ENCODE measurements at regions not wholly inside any gene's neighbourhood (a gene's known extent, or its start where the extent isn't known, plus 50 kb on each side); places are given as distances from the start of the nearest gene placed in this dataset.

GRCh38 chr5:109943701-109944235 is 254.0 kb downstream of the MAN2A1 start:
- ATAC-seq = no peak
- no peak for DNase-seq (ENCODE audit: low spot score)
- intact Hi-C loops (cut with DNase I) = no loop called here

DNA sequence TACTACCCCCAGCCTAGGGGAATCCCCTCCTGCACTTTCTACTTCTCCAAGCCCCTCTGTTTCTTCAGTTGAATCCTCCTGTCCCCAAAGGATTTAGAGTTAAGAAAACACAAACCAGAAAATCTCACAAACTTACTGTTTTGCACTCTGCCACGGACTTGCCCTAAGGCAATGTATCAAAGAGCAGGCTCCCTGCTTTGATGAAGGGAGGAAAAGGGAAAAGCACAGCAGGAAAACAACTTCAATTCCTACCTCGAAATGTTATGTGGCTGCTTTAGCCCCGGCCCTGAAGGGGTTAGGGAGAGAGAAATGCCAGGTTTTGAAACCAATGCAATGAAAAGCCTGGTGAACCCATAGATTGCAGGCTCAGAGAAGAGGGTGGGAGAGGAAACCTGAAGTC is 254.7 kb downstream of the MAN2A1 start:
- intact Hi-C loops (cut with DNase I) = no loop called here
- DNase-seq (ENCODE audit: low spot score) = no peak
- ATAC-seq = no peak

DNA sequence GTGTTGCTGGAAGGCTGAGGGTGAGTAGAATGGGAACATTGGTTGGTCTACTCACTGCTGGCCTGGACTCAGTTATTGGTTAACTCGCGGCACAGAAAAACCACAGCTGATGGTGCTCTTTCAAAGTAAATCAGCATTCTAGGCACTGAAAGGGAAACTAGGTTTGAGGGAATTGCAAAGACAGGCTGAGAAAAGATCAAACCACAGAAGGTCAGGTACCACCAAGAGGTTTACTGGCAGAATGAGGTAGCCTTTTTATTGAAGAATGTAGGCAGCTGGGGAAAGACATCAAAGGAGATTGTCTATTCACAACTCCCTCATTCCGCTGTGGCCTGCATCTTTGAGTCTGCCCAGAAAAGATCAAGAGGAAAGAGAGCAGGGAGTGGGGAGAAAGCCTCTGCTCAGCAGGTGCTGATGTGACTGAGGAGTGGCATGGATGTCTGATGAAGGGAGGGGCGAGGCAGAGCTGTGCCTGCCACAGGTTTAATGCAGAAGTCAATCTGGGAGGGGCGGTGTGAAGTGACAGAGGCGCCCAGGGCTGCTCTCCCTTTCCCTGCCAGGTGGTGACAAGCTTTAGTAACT is 255.5 kb downstream of the MAN2A1 start:
- intact Hi-C loops (cut with DNase I) = no loop called here
- DNase-seq (ENCODE audit: low spot score) (no peak), ATAC-seq (no peak)

GRCh38 chr5:109945723-109946480 is 256.2 kb downstream of the MAN2A1 start:
- intact Hi-C loops (cut with DNase I) = no loop called here
- no peak for ATAC-seq
- no peak for DNase-seq (ENCODE audit: low spot score)

GRCh38 chr5:109946610-109947009 is 256.9 kb downstream of the MAN2A1 start:
- ATAC-seq (no peak), DNase-seq (ENCODE audit: low spot score) (no peak)
- intact Hi-C loops (cut with DNase I) = no loop called here

DNA sequence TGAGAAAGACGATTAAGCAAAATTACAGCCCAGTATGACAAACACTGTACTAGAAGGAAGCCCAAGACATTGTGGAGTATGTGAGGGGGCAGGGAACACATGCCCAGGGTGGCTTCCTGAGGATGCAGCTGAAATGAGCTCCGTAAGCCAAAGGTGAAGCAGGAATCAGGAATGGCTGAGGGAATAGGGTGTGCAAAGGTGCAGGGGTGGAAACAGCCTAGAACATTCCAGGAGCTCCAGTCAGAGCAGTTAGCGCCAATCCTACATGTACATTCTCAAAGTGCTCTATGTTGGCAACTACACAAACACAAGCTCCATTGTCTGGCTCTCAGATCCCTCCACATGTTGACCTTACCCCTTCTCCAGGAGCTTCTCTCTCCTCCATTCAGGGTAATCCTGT is 257.9 kb downstream of the MAN2A1 start:
- DNase-seq (ENCODE audit: low spot score) = no peak
- intact Hi-C loops (cut with DNase I) = no loop called here
- no peak for ATAC-seq

DNA sequence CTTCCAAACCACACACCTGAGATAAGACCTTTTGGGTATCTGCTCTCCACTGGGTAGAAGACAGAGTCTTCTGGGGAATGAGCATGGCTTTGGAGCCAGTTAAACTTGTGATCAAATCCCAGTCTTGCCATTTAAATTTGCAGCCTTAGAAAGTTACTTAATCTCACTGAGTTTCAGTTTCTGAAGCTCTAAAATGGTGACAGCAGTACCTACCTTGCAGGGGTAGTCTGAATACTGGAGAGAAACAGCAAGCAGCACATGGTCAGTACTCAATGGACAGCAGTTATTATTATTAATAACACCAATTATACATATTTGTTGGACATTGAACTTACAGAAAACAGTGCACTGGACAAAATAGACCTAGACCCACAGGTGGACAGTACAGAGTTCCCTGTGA is 260.9 kb downstream of the MAN2A1 start:
- ATAC-seq = no peak
- DNase-seq (ENCODE audit: low spot score) = no peak
- intact Hi-C loops (cut with DNase I) = no loop called here

DNA sequence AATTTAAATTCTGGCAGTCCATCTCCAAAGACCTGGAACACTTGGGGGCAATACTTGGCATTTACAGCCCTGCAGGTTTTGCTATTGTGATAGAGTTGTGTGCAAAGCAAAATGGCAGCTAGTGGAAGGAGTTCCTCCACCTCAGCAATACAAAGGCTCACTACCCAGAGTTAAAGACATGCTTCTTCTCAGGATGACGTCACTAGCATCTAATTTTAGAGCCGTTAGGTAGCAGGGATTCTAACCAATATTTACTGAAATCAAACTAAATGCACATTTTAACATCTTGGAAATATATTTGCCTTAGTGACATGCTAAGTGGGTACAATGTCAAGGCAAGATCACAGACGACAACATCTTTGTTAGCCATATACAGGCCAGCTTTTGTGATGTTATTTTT is 261.6 kb downstream of the MAN2A1 start:
- intact Hi-C loops (cut with DNase I) = no loop called here
- ATAC-seq (no peak), DNase-seq (ENCODE audit: low spot score) (no peak)

DNA sequence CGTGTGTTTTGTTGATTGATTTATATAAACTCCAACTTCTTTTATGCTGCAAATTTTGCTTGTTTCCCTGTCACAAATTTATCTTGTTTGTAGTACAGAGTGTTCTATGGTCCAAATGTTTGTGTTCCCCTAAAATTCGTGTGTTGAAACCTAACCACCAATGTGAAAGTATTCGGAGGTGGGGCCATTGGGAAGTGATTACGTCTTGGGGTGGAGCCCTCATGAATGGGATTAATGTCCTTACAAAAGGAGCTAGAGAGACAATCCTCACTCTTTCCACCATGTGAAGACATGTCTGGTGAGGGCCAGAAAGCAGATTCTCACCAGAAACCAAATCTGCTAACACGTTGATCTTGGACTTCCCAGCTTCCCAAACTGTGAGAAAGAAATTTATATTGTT is 262.0 kb downstream of the MAN2A1 start:
- no peak for DNase-seq (ENCODE audit: low spot score)

GRCh38 chr5:109953761-109954160 is 264.0 kb downstream of the MAN2A1 start:
- intact Hi-C loops (cut with DNase I) = no loop called here
- ATAC-seq = no peak
- DNase-seq (ENCODE audit: low spot score) = no peak

More for the DNA sequence above, 262.0 kb downstream of the MAN2A1 start:
- intact Hi-C loops (cut with DNase I) = no loop called here
- no peak for ATAC-seq

- no peak for DNase-seq (ENCODE audit: low spot score)
- intact Hi-C loops (cut with DNase I) = no loop called here
- ATAC-seq = no peak
These were observed 267.2 kb downstream of the MAN2A1 start for GRCh38 chr5:109956884-109957283.

GRCh38 chr5:109958082-109958481 is 268.4 kb downstream of the MAN2A1 start:
- intact Hi-C loops (cut with DNase I) = no loop called here
- ATAC-seq (no peak), DNase-seq (ENCODE audit: low spot score) (no peak)

DNA sequence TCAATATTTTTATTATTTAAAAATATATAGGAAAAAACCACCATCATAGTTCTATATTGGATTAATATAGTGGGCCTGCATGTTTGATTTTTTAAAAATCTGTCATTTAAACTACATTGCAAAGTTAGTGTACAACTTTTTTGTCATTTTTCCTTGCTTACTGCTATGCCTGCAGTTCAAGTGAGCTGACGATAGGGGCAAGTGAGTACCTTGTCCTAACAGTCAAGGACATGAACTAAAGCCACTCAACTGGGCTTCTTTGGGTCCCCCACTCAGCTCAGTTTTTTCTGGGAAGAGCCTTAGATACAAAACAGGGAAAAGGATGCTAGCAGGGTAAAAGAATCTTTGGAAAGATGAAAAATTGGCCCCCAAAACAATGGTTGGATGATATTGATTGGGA is 269.9 kb downstream of the MAN2A1 start:
- no peak for ATAC-seq
- no peak for DNase-seq (ENCODE audit: low spot score)
- intact Hi-C loops (cut with DNase I) = no loop called here

DNA sequence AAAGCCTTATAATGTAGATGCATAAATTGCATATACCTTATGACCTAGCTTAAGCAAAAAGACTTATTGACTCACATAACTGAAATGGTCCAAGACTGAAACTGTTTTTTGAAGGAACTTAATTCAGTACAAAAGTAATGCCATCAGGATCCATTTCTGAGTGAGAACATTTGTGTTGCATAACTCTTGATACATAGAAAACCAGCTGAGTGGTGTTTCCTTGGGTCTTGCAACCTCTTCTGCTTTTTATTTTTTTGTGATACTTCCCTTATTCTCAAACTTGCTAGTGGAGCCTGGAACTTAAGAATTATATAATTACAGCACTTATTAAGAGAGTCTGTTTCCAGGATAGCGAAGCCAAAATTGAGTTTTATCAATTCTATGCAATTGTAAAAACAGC is 272.0 kb downstream of the MAN2A1 start:
- ATAC-seq (peak; percentile 67), DNase-seq (ENCODE audit: low spot score) (no peak)
- intact Hi-C loops (cut with DNase I) = no loop called here

- ATAC-seq (peak; percentile 38), DNase-seq (ENCODE audit: low spot score) (no peak)
- intact Hi-C loops (cut with DNase I) = no loop called here
These were observed 273.3 kb downstream of the MAN2A1 start for GRCh38 chr5:109962882-109963603.

DNA sequence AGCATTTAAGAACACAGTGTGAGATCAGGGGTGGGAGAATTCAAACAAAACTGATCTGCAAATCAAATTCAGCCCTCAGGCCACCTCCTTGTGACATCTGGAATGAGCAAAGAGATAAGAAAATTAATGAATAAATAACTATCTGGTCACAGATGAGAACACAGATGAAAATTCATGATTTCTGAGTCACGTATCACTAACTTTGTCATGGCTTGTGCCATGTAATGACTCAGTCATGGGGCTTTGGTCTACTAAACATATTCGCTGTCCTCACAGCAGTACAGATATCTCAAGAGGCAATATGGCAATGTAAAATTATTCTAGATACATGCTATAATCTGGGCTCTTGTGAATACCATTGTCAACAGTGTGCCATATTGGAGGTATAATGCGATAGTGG is 274.4 kb downstream of the MAN2A1 start:
- intact Hi-C loops (cut with DNase I) = no loop called here
- no peak for DNase-seq (ENCODE audit: low spot score)
- no peak for ATAC-seq

DNA sequence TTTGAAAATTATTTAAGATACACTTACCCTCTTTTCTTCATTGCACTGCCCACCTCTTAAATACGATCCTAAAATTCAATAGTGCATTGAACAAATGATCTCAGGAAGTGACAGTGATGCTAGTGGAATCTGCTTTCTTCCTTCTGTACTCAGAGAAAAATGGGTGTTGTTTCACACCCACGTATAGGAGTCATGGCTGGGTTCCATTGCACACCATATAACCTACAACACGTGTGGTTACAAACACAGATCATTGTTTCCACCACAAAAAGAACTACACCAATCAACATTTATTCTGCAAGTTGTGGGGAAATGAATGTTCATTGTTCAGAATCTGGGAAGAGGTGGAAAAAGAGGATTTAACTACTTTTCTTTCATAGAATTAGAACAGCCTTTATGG is 275.9 kb downstream of the MAN2A1 start:
- intact Hi-C loops (cut with DNase I) = no loop called here
- DNase-seq (ENCODE audit: low spot score) (no peak), ATAC-seq (no peak)

DNA sequence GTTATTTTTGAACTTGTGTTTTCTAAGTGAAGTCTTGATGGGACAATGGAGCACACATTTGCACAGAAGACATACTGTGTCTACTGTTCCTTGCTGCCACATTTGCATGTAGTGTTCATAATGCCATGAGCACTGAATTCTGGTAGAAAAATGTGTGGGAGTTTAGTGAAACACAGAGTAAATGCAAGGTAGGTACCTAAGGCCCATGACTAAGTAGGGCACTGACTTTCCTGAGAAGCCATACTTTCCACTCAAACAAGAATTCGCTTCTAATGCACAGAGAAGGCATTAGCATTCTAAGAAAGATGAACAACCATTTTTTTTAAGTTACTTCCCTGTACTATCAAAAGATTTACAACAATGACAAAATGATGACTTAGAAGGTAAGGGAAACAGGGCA is 282.2 kb downstream of the MAN2A1 start:
- no peak for DNase-seq (ENCODE audit: low spot score)
- intact Hi-C loops (cut with DNase I) = no loop called here
- ATAC-seq = no peak

DNA sequence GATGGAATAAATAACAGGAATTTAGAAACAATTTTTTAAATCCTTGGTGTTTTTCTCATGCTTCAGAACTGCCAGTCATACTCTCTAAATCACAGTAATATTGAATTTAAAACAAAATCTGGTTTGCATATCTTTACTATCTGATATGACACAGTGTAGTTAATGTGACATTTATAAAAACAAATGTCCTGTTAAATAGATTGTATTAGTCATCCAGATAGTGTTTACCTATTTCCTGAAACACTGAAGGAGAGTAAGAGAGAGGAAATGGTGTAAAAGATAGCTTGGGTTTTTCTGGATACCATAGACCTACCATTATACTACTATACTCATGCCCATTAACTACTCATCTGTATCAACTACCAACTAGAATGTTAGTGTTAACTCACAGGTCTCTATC is 292.3 kb downstream of the MAN2A1 start:
- no peak for ATAC-seq
- DNase-seq (ENCODE audit: low spot score) = no peak
- intact Hi-C loops (cut with DNase I) = no loop called here

DNA sequence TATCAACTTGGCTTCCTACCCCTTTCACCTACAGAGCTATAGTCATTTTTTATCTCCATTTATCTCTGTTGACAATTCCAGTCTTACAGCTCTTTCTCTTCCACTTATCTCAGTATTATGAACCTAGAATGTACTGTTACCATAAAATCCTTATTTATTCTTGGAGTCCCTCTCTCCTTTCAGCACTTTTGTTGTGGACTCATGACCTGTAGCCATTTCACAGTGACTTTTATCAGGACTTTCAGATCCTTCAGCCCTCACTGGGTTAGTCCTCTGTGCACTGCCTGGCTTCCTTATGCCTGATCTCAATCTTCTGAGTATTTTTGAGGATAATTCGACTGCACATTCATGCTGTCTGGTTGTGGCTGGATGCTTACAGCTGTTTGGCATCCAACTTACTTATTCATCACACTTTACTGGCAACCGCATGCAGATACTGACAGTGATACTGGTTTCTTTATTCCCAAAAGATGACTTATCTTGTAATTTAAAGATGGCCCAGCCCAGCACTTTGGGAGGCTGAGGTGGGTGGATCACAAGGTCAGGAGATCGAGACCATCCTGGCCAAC is 293.3 kb downstream of the MAN2A1 start:
- intact Hi-C loops (cut with DNase I) = no loop called here
- no peak for ATAC-seq
- DNase-seq (ENCODE audit: low spot score) = no peak

Measured in sciatic nerve (tissue), 2 donors.